Lower lobe of right lung (tissue), 2 donors: ENCODE measurements at regions not wholly inside any gene's neighbourhood (a gene's known extent, or its start where the extent isn't known, plus 50 kb on each side); places are given as distances from the start of the nearest gene placed in this dataset.
"Not testable (repeated sequence)": the region's sequence is repeated elsewhere in the genome, so short reads cannot be mapped to it uniquely, and the experiment has no call there.

Source experiments
- ATAC-seq, 2 donors: fragments of 200-7000 bp; cut with Tn5 transposase; one replicate each; pipeline ENCODE4 v1.9.1; 2020 to 2022; ENCODE audit warnings: mild to moderate bottlenecking in 2 of 2, moderate library complexity in 2 of 2
- DNase-seq: peaks from one replicate; pipeline ENCODE4 v3.0.0-alpha.2; 2020
- H3K27ac ChIP-seq: fragments of 200-600 bp; one replicate; pipeline ENCODE4 v1.8.0; 2022
- H3K27me3 ChIP-seq: fragments of 200-600 bp; one replicate; pipeline ENCODE4 v1.8.0; 2022; ENCODE audit warnings: low read depth
- H3K36me3 ChIP-seq: fragments of 200-600 bp; one replicate; pipeline ENCODE4 v1.8.0; 2022; ENCODE audit warnings: mild to moderate bottlenecking
- H3K4me1 ChIP-seq: fragments of 200-600 bp; one replicate; pipeline ENCODE4 v1.8.0; 2022
- H3K4me3 ChIP-seq: fragments of 200-600 bp; one replicate; pipeline ENCODE4 v1.8.0; 2022; ENCODE audit warnings: mild to moderate bottlenecking
- H3K9me3 ChIP-seq: fragments of 200-600 bp; one replicate; pipeline ENCODE4 v1.8.0; 2022
- CTCF ChIP-seq: fragments of 200-600 bp; IDR thresholded peaks from one replicate; pipeline ENCODE4 v1.8.0; 2022; ENCODE audit warnings: antibody characterized with exemption, mild to moderate bottlenecking
- intact Hi-C: fragments of 100-400 bp; cut with DNase I; formaldehyde crosslinking; loops from one replicate; pipeline ENCODE4 v1.11.0; 2022
- donor health status: DM: no; HTN: yes; CAD: no; lungs with severe emphysema.

GRCh38 chr1:95636897-95637296 lies 402.9 kb downstream of the RWDD3 start:
- H3K4me3 ChIP-seq, result no peak overlapping the region
- no peak for ATAC-seq
- H3K27ac ChIP-seq, result no peak overlapping the region
- peaks cover 5% of the 10 kb centered on the region for H3K4me1 ChIP-seq
- no peaks in the 10 kb centered on the region for H3K27me3 ChIP-seq
- no peak for TF ChIP-seq CTCF
- no peak for DNase-seq
- intact Hi-C loops, result no loop called here
- H3K9me3 ChIP-seq, result no peaks in the 10 kb centered on the region
- H3K36me3 ChIP-seq, result no peaks in the 10 kb centered on the region

DNA sequence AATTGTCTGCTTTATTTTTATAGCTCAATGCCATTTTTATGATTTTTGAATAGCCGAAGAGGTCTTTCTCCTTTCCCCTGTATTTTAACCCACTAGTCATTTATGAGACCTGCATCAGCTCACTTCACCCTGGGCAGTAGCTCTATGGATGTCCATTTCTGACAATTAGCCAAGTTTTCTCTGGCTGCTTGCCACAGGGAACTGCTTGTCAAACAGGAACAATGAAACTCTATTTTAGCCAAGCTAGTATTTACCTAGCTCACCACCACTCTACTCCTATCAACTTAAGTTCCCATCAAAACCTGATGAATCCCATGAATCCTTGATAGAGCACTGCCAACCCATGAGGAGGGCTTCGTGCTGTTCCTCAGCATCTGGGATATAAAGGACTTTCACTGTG lies 406.7 kb downstream of the RWDD3 start:
- H3K4me3 ChIP-seq, result no peak overlapping the region
- intact Hi-C loops, result no loop called here
- DNase-seq (no peak), ATAC-seq (peak in 1 of 2 donors; percentile 21)
- H3K9me3 ChIP-seq, result no peaks in the 10 kb centered on the region
- H3K36me3 ChIP-seq, result no peaks in the 10 kb centered on the region
- H3K4me1 ChIP-seq, result peaks cover 5% of the 10 kb centered on the region
- no peak overlapping the region for H3K27ac ChIP-seq
- no peak for TF ChIP-seq CTCF
- no peaks in the 10 kb centered on the region for H3K27me3 ChIP-seq

GRCh38 chr1:95641386-95641785 lies 407.4 kb downstream of the RWDD3 start:
- no peaks in the 10 kb centered on the region for H3K9me3 ChIP-seq
- peaks cover 5% of the 10 kb centered on the region for H3K4me1 ChIP-seq
- ATAC-seq (no peak), DNase-seq (no peak)
- no peak overlapping the region for H3K4me3 ChIP-seq
- H3K27ac ChIP-seq, result no peak overlapping the region
- TF ChIP-seq CTCF, result no peak
- H3K36me3 ChIP-seq, result no peaks in the 10 kb centered on the region
- intact Hi-C loops, result no loop called here
- H3K27me3 ChIP-seq, result no peaks in the 10 kb centered on the region

- Histone ChIP-seq H3K36me3 (no peaks in the 10 kb centered on the region), H3K9me3 (no peaks in the 10 kb centered on the region), H3K27me3 (no peaks in the 10 kb centered on the region), H3K27ac (no peak overlapping the region), H3K4me3 (no peak overlapping the region), H3K4me1 (peaks cover 5% of the 10 kb centered on the region)
- intact Hi-C loops, result no loop called here
- no peak for ATAC-seq
- TF ChIP-seq CTCF, result no peak
- DNase-seq, result no peak
Measured at GRCh38 chr1:95642035-95642434, 408.0 kb downstream of the RWDD3 start.

DNA sequence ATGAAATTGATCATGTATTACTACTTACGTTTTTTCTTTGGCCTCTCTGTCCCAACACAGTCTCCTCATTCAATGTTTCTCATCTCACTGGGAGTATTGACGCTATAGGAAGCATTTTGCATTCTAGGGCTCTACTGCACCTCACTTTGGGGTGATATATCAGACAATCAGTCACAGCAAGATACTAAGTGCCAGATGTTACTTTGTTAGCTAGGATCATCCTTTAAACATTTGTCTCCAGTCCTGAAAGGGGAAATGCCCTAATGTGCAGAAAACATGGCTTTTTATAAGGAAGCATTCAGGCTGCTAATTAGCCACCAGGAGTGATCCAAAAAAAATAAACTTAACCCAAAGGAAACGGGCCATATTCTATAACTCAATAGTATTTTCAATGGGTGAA lies 409.1 kb downstream of the RWDD3 start:
- no peaks in the 10 kb centered on the region for H3K9me3 ChIP-seq
- ATAC-seq, result no peak
- H3K27ac ChIP-seq, result no peak overlapping the region
- intact Hi-C loops, result no loop called here
- no peaks in the 10 kb centered on the region for H3K27me3 ChIP-seq
- TF ChIP-seq CTCF, result no peak
- no peak for DNase-seq
- no peak overlapping the region for H3K4me3 ChIP-seq
- no peaks in the 10 kb centered on the region for H3K36me3 ChIP-seq
- H3K4me1 ChIP-seq, result peaks cover 5% of the 10 kb centered on the region

DNA sequence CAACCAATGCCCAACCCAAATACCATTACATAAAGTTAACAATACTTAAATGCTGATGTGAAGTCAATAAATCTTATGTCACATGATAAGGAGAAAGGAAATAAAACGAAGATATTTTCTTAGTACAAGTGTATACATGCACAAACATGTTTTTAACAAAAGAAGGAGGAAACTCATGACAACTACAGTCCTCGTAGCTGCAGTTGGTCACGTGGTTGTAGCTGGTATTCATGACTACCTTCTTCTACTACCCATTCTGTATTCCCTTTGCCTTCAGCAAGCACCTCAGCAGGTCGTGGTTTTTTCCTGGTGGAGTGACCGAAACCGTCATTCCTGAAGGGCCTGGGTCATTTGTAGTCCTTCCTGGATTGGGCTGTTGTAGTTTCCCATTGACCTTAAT lies 411.1 kb downstream of the RWDD3 start:
- not testable (repeated sequence) for DNase-seq, H3K4me1 ChIP-seq

More for the DNA sequence above, 411.1 kb downstream of the RWDD3 start:
- intact Hi-C loops, H3K27ac ChIP-seq, ATAC-seq, H3K9me3 ChIP-seq, H3K4me3 ChIP-seq, H3K36me3 ChIP-seq, H3K27me3 ChIP-seq: not testable (repeated sequence)
